ENCODE measurements at regions not wholly inside any gene's neighbourhood (a gene's known extent, or its start where the extent isn't known, plus 50 kb on each side); places are given as distances from the start of the nearest gene placed in this dataset.

DNA sequence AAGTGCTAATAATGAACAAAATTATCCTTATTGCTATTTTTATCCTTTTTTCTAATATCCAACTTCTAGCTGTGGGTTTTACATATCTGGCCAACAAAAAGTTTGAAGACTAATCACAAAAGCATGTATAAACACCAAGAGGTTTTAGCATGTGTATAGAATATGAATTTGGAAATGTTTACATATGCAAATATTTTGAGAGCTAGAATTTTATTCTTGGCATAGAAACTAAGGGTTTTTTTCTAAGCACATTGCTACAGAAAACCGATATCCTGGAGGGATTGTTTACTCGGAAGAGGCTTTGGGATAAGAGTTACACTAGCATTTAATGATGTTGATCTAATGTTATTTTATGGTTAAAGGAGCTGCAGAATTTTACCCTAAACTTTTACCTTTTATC is 392.1 kb downstream of the EFNB2 start:
- intact Hi-C loops (cut with DNase I), result no loop called here
- Histone ChIP-seq H3K27ac (no peak overlapping the region), H3K27me3 (no peaks in the 10 kb centered on the region), H3K4me1 (no peaks in the 10 kb centered on the region), H3K36me3 (no peaks in the 10 kb centered on the region), H3K9me3 (no peaks in the 10 kb centered on the region), H3K4me3 (no peak overlapping the region)
- DNase-seq (no peak), ATAC-seq (no peak)
- TF ChIP-seq CTCF (IDR thresholded peaks at IDR 0.05), result no peak
- WGBS, 2 donors, result 69 to 83% methylated on average over 2 of the region's 2 CpGs

DNA sequence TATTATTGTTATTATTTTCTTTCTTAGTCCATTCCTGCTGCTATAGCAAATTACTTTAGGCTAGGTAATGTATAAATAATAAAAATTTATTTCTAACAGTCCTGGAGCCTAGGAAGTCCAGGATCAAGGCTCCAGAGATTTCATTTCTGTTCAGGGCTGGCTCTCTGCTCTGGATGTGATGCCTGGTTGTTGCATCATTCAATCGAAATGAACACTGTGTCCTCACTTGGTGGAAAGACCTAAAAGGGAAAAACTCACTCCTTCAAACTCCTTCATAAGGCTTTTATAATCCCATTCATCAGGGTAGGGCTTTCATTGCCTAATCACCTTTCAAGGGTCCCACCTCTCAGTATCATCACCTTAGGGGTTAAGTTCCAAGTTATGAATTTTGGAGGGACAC is 395.0 kb downstream of the EFNB2 start:
- no peak for TF ChIP-seq CTCF (IDR thresholded peaks at IDR 0.05)
- H3K27ac ChIP-seq, result no peak overlapping the region
- peaks cover 0 to 9% (median 0%) of the 10 kb centered on the region in 11 donors for H3K9me3 ChIP-seq
- DNase-seq (no peak), ATAC-seq (no peak)
- no peaks in the 10 kb centered on the region for H3K4me1 ChIP-seq
- H3K4me3 ChIP-seq, result no peak overlapping the region
- intact Hi-C loops (cut with DNase I), result no loop called here
- no peaks in the 10 kb centered on the region for H3K27me3 ChIP-seq
- H3K36me3 ChIP-seq, result no peaks in the 10 kb centered on the region
- WGBS, 2 donors, result 83 to 91% methylated on average over 1 of the region's 1 CpG

GRCh38 chr13:106139942-106140341 is 395.5 kb downstream of the EFNB2 start:
- Histone ChIP-seq H3K4me1 (no peaks in the 10 kb centered on the region), H3K9me3 (peaks cover 0 to 9% (median 0%) of the 10 kb centered on the region in 11 donors), H3K27ac (no peak overlapping the region), H3K36me3 (no peaks in the 10 kb centered on the region), H3K4me3 (no peak overlapping the region), H3K27me3 (no peaks in the 10 kb centered on the region)
- DNase-seq (no peak), ATAC-seq (no peak)
- TF ChIP-seq CTCF (IDR thresholded peaks at IDR 0.05), result no peak
- intact Hi-C loops (cut with DNase I), result no loop called here
- WGBS, 2 donors, result 91 to 92% methylated on average over 3 of the region's 3 CpGs

DNA sequence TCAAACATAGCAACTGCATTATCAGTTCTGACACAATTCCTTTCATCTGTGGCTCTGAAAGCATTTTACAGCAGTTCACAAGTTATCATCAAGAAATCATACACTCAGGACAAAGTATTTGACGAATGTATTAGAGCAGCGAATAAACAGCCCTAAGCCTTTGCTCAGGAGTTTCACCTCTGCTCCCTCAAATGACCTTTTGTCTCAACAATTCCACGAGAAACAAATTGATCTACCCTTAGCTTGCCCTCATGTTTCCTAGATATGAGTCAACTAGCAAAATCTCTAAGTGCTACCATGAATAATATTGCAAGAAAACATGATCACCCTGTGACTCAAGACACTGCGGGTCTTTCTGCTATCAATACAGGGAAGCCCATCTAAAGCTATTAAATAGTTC is 396.1 kb downstream of the EFNB2 start:
- Histone ChIP-seq H3K9me3 (peaks cover 0 to 9% (median 0%) of the 10 kb centered on the region in 11 donors), H3K27ac (no peak overlapping the region), H3K4me3 (no peak overlapping the region), H3K36me3 (no peaks in the 10 kb centered on the region), H3K27me3 (no peaks in the 10 kb centered on the region), H3K4me1 (no peaks in the 10 kb centered on the region)
- no peak for TF ChIP-seq CTCF (IDR thresholded peaks at IDR 0.05)
- intact Hi-C loops (cut with DNase I), result no loop called here
- WGBS, 2 donors, result 77 to 79% methylated on average over 4 of the region's 4 CpGs
- no peak for ATAC-seq
- no peak for DNase-seq

GRCh38 chr13:106138620-106139019 is 396.8 kb downstream of the EFNB2 start:
- Histone ChIP-seq H3K36me3 (no peaks in the 10 kb centered on the region), H3K4me1 (no peaks in the 10 kb centered on the region), H3K27me3 (no peaks in the 10 kb centered on the region), H3K4me3 (no peak overlapping the region), H3K9me3 (peaks cover 0 to 9% (median 0%) of the 10 kb centered on the region in 11 donors), H3K27ac (no peak overlapping the region)
- no peak for TF ChIP-seq CTCF (IDR thresholded peaks at IDR 0.05)
- ATAC-seq (no peak), DNase-seq (no peak)
- intact Hi-C loops (cut with DNase I), result no loop called here
